Heart right ventricle (tissue), 16 donors: ENCODE measurements at regions not wholly inside any gene's neighbourhood (a gene's known extent, or its start where the extent isn't known, plus 50 kb on each side); places are given as distances from the start of the nearest gene placed in this dataset.

Experiments
- ATAC-seq, 8 donors: fragments of 200-7000 bp; cut with Tn5 transposase; one replicate each; pipeline ENCODE4 v1.9.1; 2020; ENCODE audit warnings: mild to moderate bottlenecking in 8 of 8, moderate library complexity in 8 of 8, moderate number of reproducible peaks in 1 of 8
- DNase-seq, 2 donors: peaks; one replicate each; pipeline ENCODE4 v3.0.0-alpha.2; 2020
- H3K27ac ChIP-seq, 10 donors: fragments of 200-600 bp; sonication (generic) in 2 of 10; one replicate each; pipeline versions ENCODE4 v1.5.0 to v1.8.0; 2020 to 2022; ENCODE audit warnings: mild to moderate bottlenecking in 3 of 10
- H3K27me3 ChIP-seq, 7 donors: fragments of 200-600 bp; one replicate each; pipeline ENCODE4 v1.8.0; 2021 to 2022; ENCODE audit warnings: mild to moderate bottlenecking in 2 of 7
- H3K36me3 ChIP-seq, 9 donors: fragments of 200-600 bp; sonication (generic) in 1 of 9; one replicate each; pipeline versions ENCODE4 v1.5.0 to v1.8.0; 2020 to 2022; ENCODE audit warnings: mild to moderate bottlenecking in 2 of 9
- H3K4me1 ChIP-seq, 9 donors: fragments of 200-600 bp; sonication (generic) in 1 of 9; one replicate each; pipeline versions ENCODE4 v1.5.0 to v1.8.0; 2020 to 2022; ENCODE audit warnings: mild to moderate bottlenecking in 4 of 9
- H3K4me3 ChIP-seq, 10 donors: fragments of 200-600 bp; sonication (generic) in 2 of 10; one replicate each; pipeline versions ENCODE4 v1.5.0 to v1.8.0; 2020 to 2022; ENCODE audit warnings: mild to moderate bottlenecking in 7 of 10, moderate library complexity in 2 of 10
- H3K9me3 ChIP-seq, 11 donors: fragments of 200-600 bp in 10 of 11; sonication (generic) in 2 of 11; one replicate each; pipeline versions ENCODE4 v1.5.0 to v1.8.0; 2013 to 2022; ENCODE audit warnings: mild to moderate bottlenecking in 2 of 11, control low read depth in 1 of 11, moderate library complexity in 1 of 11
- WGBS, 2 donors: extraction: QIAGEN DNeasy Blood & Tissue Kit; methylation state at CpG; one replicate each; pipeline ENCODE4 v1.1.7; 2013; ENCODE audit warnings: inconsistent platforms in 1 of 2; 5-methylcytosine and 5-hydroxymethylcytosine counted together
- intact Hi-C, 10 donors: fragments of 100-400 bp; cut with DNase I; formaldehyde crosslinking; loops; one replicate each; pipeline versions ENCODE4 v1.11.1 to v1.14.2; 2022
- TF ChIP-seq, protein P1 (sequence below), 9 donors: fragments of 200-600 bp; sonication (generic) in 2 of 9; IDR thresholded peaks; one replicate each; pipeline versions ENCODE4 v1.5.0 to v1.8.0; 2021 to 2022; ENCODE audit warnings: antibody characterized with exemption in 9 of 9, mild to moderate bottlenecking in 5 of 9, moderate library complexity in 1 of 9
- donor health status: Arrhythmogenic right ventricular cardiomyopathy.
- donor health status: ischemic (EF 13 %, LVEDD 7.1; RV severe dilation, severe dysfunction).
- donor health status: healthy with polysubstance abuse.
- donor health status: DM: no; HTN: yes; CAD: no.
- donor health status: DM: no; HTN: no; CAD: no.
- donor health status: ischemic (EF 25% LVEDD 6.9; RV normal size, moderate dysfunction).
- donor health status: ischemic (EF 25% LVEDD 5.7; RV mildly dilated, moderate dysfunction).
- donor health status: healthy.
- donor health status: DM: yes; HTN: yes; CAD: no.
- donor health status: Ischemic cardiomyopathy.
- donor health status: ischemic (EF 35%, LVEDD 5.7; RV mildly dilated, moderate dysfunction).
- donor health status: nonischemic (EF 11% LVEDD 7.7; RV severe dilation, severe dysfunction).
- donor health status: DM: yes; HTN: yes; CAD: no.
- donor health status: PGD.
- donor health status: ischemic (EF 29% LVEDD 5.4; RV normal size, mild dysfunction).
- donor health status: nonischemic (EF 23%, LVEDD 6.1; RV moderate dilation, normal function).

DNA sequence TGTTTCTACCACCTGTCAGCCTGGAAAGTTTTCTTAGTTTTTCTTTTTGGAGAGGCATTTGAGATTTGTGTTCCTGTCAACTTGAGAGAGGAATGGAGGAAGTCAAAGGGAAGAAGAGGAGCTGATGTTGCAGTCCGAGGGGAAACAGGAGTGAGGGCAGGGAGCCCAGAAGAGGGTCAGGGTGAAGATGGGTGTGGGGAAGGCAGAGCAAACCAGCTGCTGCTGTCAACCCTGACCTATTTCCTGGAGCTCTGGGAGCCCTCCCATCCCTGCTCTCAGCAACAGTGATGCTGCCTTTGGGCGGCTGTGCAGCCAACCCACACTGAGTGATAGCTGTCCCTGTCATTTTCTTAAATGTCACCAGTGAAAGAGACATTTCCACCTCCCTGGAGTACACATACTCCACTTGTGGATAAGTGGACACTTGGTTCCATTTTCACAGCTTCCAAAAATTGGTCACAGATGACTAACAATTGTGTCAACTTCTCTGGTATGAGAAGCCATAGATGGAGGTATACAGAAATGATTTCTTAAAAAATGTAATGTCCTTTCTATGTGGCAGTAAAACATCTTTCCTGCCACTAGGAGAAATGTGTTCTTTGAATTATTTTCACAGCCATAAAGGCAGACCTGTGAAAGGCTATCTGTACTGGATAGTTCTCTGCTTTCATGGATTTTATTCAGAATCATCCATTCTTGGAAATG lies 556.3 kb upstream of the TBL1XR1 start:
- 6 to 25% methylated on average over 2 of the region's 2 CpGs for WGBS, 2 donors
- no peaks in the 10 kb centered on the region for H3K27me3 ChIP-seq
- no peak overlapping the region for H3K4me3 ChIP-seq
- TF ChIP-seq, protein P1, sequence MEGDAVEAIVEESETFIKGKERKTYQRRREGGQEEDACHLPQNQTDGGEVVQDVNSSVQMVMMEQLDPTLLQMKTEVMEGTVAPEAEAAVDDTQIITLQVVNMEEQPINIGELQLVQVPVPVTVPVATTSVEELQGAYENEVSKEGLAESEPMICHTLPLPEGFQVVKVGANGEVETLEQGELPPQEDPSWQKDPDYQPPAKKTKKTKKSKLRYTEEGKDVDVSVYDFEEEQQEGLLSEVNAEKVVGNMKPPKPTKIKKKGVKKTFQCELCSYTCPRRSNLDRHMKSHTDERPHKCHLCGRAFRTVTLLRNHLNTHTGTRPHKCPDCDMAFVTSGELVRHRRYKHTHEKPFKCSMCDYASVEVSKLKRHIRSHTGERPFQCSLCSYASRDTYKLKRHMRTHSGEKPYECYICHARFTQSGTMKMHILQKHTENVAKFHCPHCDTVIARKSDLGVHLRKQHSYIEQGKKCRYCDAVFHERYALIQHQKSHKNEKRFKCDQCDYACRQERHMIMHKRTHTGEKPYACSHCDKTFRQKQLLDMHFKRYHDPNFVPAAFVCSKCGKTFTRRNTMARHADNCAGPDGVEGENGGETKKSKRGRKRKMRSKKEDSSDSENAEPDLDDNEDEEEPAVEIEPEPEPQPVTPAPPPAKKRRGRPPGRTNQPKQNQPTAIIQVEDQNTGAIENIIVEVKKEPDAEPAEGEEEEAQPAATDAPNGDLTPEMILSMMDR (IDR thresholded peaks at IDR 0.05), result no peak
- H3K27ac ChIP-seq, result peak overlapping the region in 9 of 10 donors; percentile 27 to 68 (median 50)
- intact Hi-C loops, result loop anchor here in 1 of 10 donors (10.0 kb wide), 1 partner anchor 239 kb away; no protein-coding TSS in a partner anchor
- ATAC-seq (peak; percentile 91 to 98 (median 94)), DNase-seq (peak; percentile 65 to 75)
- peaks cover 7 to 40% (median 26%) of the 10 kb centered on the region in 9 donors for H3K4me1 ChIP-seq
- no peaks in the 10 kb centered on the region for H3K36me3 ChIP-seq
- peaks cover 0 to 7% (median 0%) of the 10 kb centered on the region in 11 donors for H3K9me3 ChIP-seq

DNA sequence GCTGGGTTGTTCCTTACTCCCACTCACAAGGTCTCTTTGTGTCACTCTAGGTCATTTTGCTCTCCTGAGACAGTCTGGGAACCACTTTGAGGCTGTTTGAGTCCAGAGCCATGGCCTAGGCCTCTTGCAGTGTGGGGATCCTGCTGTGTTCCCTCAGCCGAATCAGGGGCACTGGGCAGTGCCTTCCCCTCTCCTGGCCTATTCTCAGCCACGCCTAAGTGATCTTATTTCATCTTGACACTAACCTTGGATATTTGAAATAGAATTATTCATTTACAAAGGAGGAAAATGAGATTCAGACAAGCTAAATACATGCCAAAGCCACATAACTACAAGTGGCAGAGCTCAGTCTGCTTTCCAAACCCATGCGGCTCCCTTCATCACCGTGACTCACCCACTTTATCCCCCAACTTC lies 557.2 kb upstream of the TBL1XR1 start:
- Histone ChIP-seq H3K27me3 (no peaks in the 10 kb centered on the region), H3K4me3 (no peak overlapping the region), H3K4me1 (peaks cover 7 to 49% (median 29%) of the 10 kb centered on the region in 9 donors), H3K36me3 (no peaks in the 10 kb centered on the region), H3K9me3 (peaks cover 0 to 7% (median 0%) of the 10 kb centered on the region in 11 donors), H3K27ac (peak overlapping the region in 8 of 10 donors; percentile 40 to 68 (median 54))
- ATAC-seq (peak in 6 of 8 donors; percentile 7 to 41 (median 28)), DNase-seq (no peak)
- intact Hi-C loops, result loop anchor here in 1 of 10 donors (10.0 kb wide), 1 partner anchor 240 kb away; no protein-coding TSS in a partner anchor
- 85 to 95% methylated on average over 4 of the region's 4 CpGs for WGBS, 2 donors
- TF ChIP-seq, protein P1 (IDR thresholded peaks at IDR 0.05), result no peak

DNA sequence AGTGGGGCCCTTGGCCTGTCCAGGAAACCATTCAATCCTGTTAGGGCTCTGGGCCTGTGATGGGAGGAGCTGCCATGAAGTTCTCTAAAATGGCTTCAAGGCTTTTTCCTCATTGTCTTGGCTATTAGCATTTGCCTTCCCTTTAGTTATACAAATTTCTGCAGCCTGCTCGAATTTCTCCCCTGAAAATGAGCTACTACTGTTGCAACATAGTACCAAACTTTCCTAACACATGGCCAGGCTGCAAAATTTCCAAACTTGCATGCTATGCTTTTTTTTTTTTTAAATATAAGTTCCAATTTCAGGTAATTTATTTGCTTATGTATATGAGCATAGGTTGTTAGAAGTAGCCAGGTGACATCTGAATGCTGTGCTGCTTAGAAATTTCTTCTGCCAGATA lies 560.8 kb upstream of the TBL1XR1 start:
- Histone ChIP-seq H3K27ac (peak overlapping the region in 2 of 10 donors; percentile 22 to 55), H3K4me1 (peaks cover 3 to 38% (median 23%) of the 10 kb centered on the region in 9 donors), H3K36me3 (no peaks in the 10 kb centered on the region), H3K27me3 (no peaks in the 10 kb centered on the region), H3K4me3 (no peak overlapping the region), H3K9me3 (peaks cover 0 to 7% (median 0%) of the 10 kb centered on the region in 11 donors)
- ATAC-seq (no peak), DNase-seq (no peak)
- intact Hi-C loops, result loop anchor here in 1 of 10 donors (10.0 kb wide), 1 partner anchor 243 kb away; no protein-coding TSS in a partner anchor
- TF ChIP-seq, protein P1 (IDR thresholded peaks at IDR 0.05), result no peak
- 82 to 92% methylated on average over 1 of the region's 1 CpG for WGBS, 2 donors

DNA sequence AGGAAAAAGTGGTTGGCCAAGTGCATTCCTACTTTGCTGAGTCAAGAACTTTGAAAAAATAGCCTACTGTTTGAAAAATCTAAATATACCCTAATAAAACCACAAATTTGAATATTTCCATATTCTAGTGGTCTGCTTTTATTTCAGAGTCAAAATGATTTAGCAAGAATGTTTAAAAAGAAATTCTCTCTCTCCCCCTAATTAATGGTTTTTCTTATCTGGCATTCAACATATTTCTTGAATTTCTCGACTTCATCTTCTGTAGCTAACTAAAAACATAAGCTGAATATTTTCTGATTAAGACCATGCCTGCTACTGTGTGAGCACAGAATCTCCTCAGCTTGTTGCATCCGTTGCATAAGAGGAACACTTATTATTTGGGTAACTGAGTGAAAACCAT lies 563.5 kb upstream of the TBL1XR1 start:
- TF ChIP-seq, protein P1 (IDR thresholded peaks at IDR 0.05), result no peak
- peaks cover 3 to 29% (median 14%) of the 10 kb centered on the region in 9 donors for H3K4me1 ChIP-seq
- intact Hi-C loops, result no loop called here
- no peaks in the 10 kb centered on the region for H3K27me3 ChIP-seq
- H3K27ac ChIP-seq, result no peak overlapping the region
- DNase-seq (no peak), ATAC-seq (no peak)
- WGBS, 2 donors, result 77 to 86% methylated on average over 2 of the region's 2 CpGs
- H3K36me3 ChIP-seq, result no peaks in the 10 kb centered on the region
- peaks cover 0 to 7% (median 0%) of the 10 kb centered on the region in 11 donors for H3K9me3 ChIP-seq
- H3K4me3 ChIP-seq, result no peak overlapping the region
